ENCODE measurements at regions not wholly inside any gene's neighbourhood (a gene's known extent, or its start where the extent isn't known, plus 50 kb on each side); places are given as distances from the start of the nearest gene placed in this dataset.

DNA sequence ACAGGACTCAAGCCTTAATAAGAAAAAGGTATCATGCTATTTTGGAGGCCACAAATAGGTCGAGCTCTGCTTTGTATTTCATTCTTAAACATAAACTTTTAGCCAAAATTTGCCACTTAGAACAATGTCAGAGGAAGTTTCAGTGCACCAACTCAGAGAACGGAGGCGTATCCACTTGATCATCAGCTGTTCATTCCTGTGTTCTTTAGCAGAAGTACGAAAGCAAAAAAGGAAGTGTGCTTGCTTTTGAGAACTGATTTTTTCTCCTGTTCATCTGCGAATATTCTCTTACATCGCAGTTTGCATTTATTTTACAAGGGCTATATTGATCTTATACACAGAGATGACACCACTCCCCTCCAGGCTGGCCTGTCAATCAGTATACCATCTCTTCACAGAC lies 188.6 kb upstream of the SOX5 start:
- DNase-seq (ENCODE audit: low spot score), result no peak

GRCh38 chr12:24135158-24135850 lies 185.8 kb upstream of the SOX5 start:
- DNase-seq (ENCODE audit: low spot score), result no peak

GRCh38 chr12:24134092-24134491 lies 184.6 kb upstream of the SOX5 start:
- no peak for DNase-seq (ENCODE audit: low spot score)

- DNase-seq (ENCODE audit: low spot score), result no peak
Measured at GRCh38 chr12:24133384-24133783, 183.9 kb upstream of the SOX5 start.

DNA sequence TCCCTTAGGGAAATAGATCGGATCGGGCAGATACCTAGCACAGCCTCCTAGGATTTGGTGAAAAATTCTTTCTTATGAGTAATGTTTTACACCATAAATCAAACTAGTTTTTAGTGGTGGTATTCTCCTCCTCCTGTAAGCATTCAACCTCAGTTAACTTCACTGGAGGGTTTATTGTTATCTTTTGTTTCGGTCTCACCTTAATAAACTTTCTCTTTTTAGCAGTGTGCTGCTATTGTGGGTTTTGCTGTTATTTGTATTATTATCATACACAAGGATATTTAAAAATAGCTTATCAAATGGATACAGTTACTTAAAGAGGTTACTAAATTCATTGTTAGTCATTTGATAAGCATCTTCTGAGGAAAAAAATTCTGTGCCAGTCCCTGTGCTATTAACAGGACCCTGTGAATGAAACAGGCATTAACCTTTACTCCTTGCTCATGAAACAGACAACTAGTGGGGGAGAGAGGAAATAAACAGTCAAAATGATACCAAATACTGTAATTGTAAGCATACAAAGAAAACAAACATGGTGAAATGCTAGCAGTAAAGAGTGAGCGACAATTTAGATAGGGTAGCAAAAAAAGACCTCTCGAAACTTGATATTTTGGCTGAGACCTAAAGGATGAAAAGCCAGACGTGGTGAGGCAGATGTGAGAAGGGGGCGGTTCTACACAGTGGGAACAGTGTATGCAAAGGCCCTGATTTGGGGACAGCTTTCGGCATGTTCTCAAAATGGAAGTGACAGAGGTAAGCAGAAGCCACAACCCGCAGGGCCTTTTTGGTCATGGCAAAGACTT lies 178.7 kb upstream of the SOX5 start:
- no peak for DNase-seq (ENCODE audit: low spot score)

GRCh38 chr12:24125280-24125679 lies 175.8 kb upstream of the SOX5 start:
- no peak for DNase-seq (ENCODE audit: low spot score)

DNA sequence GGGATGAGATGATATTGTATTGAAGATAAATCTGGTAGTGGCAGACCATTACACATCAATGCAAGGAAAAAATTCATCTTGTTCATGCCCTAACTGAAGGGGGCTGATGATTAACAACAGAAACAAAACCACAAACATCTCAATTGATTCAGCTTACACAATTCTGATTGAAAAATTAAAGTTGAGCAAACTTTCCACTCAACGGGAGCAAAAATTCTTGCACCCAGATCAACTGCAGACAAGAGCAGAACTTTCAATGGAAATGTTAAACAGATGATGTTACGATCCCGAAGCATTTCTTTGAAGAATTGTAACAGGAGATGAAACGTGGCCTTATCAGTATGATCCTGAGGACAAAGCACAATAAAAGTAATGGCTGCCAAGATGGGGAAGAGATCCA lies 172.4 kb upstream of the SOX5 start:
- no peak for DNase-seq (ENCODE audit: low spot score)

GRCh38 chr12:24118668-24119067 lies 169.2 kb upstream of the SOX5 start:
- DNase-seq (ENCODE audit: low spot score), result no peak

DNA sequence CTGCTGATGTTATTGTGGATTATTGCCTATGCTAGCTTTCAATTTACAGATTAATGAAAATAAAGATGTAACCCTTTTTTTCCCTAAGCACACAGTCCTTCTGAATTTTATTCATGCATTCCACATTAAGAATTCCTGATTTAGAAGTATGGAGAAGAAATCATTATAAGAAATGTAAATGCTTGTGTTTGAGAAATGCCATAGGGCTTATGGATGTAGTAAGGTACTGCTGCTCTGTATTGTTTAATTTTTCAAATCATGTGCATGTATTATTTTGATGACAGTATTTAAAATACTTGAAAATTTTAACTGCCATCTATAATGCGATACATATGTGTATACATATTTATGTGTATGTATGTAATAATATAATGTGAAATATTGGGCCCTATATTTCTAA lies 167.1 kb upstream of the SOX5 start:
- no peak for DNase-seq (ENCODE audit: low spot score)

DNA sequence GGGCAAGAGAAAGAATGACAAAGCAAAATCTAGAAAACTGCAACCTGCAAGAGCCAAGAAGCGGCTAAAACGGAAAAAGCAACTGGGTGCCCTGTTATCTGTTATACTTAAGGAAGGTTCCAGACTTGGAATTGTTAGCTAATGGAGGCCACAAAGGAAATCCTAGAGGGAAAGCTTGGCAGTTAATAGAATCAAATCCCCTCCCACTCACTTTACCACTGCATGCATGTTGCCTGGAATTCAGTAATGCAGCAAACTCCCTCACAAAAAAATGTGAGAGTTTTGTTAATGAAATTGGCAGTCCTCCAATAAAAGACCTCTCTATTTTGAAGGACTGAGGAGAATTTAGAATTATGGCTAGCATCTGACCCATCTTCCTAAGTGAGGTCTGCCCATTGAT lies 164.2 kb upstream of the SOX5 start:
- no peak for DNase-seq (ENCODE audit: low spot score)

DNA sequence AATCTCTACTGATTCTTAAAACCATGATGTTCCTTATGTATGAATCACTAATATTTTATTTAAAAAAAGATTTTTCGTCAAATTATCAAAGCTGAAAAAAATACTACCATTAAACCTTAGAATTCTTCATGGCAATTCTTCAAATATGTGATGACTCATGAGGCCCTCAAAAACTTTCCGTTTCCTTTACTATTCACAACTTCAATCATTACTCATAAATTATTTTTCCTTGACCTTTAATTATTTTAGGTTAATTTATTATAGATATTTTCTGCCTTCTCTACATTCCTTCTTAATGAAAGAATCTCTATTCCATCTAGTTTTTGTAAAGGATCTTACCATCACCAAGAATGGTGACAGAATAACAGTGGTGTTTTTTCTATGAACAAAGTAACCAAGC lies 162.1 kb upstream of the SOX5 start:
- DNase-seq (ENCODE audit: low spot score), result no peak

DNA sequence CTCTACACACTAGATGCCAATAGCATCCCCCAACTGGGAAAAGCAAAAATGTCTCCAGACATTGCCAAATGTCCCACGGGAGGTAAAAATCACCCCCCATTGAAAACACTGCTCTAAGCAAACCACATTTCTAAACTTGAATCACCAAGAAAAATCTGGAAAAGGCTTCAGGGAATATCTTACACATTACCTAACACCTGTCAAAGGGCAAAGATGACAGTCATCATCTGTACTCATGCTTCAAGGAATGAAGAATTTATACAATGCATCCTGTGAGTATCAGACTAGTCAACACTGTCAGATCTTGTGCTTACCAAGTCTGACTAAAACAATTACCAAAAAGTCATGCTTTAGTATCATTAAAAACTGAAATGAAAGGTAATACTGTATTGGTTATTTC lies 161.6 kb upstream of the SOX5 start:
- DNase-seq (ENCODE audit: low spot score), result no peak

GRCh38 chr12:24109381-24110039 lies 160.0 kb upstream of the SOX5 start:
- DNase-seq (ENCODE audit: low spot score), result peak; percentile 25

- DNase-seq (ENCODE audit: low spot score), result no peak
Measured at GRCh38 chr12:24102676-24103075, 153.2 kb upstream of the SOX5 start.

GRCh38 chr12:24099576-24099975 lies 150.1 kb upstream of the SOX5 start:
- no peak for DNase-seq (ENCODE audit: low spot score)

- no peak for DNase-seq (ENCODE audit: low spot score)
Measured at GRCh38 chr12:24095245-24095644, 145.8 kb upstream of the SOX5 start.

DNA sequence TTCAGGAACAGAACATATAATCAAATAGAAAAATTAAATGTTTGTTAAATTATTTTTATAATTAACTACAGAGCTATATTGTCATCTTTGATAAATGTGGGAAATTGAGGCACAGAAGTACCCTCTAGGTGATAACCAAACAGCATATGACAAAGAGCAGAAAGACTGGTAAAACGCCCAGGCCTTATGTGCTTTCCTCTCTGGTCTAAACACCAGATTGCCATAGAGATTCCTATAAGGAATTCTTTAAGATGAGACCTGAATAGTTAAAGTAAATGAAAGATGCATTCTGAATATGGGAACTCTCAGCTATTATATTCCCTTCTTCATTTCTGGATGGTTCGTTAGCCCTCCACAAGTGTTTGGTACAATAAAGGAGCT lies 140.0 kb upstream of the SOX5 start:
- DNase-seq (ENCODE audit: low spot score), result no peak

- no peak for DNase-seq (ENCODE audit: low spot score)
Measured at GRCh38 chr12:24088751-24089509, 139.5 kb upstream of the SOX5 start.

GRCh38 chr12:24087294-24087693 lies 137.8 kb upstream of the SOX5 start:
- DNase-seq (ENCODE audit: low spot score), result no peak

DNA sequence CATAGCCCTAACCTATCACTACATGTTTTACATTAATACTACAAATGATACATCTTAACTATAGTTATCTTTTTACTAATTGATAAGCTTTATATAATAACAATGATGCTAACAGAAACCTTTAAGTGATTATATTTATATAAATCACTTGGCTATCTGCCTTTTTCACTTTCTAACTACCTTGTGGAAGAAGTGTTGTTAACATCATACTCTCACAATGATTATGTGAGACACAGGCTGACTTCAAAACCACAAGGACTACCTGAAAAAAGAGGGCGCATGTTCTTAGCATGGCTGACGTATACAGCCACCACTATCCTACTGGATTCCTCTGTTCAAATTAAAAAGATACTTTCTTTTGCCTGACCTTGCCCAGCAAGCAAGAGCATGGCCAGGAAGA lies 135.3 kb upstream of the SOX5 start:
- DNase-seq (ENCODE audit: low spot score), result no peak

DNA sequence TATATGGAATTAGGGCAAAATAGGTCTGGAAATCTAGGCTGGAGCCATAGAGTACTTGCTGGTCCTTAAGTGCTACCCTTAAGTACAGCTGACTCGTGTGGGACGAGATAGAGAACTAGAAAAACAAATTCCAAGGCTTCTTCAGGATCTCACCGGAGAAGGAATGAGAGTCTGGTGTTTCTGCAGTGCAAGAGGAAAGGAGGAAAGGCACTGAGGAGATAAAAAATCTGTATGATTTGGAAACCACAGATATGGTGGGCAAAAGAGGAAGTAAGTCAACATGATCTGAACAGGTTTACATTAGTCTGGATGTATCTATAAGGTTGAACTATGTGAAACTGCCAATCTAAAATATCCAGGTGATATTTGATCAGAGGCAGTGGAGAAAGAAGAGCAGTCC lies 134.4 kb upstream of the SOX5 start:
- DNase-seq (ENCODE audit: low spot score), result no peak

GRCh38 chr12:24081606-24082005 lies 132.1 kb upstream of the SOX5 start:
- DNase-seq (ENCODE audit: low spot score), result no peak

GRCh38 chr12:24081092-24081529 lies 131.6 kb upstream of the SOX5 start:
- DNase-seq (ENCODE audit: low spot score), result no peak

All from HuH-7.5 (cell line).